NT2/D1 (cell line): ENCODE measurements at regions not wholly inside any gene's neighbourhood (a gene's known extent, or its start where the extent isn't known, plus 50 kb on each side); places are given as distances from the start of the nearest gene placed in this dataset.
"Not testable (repeated sequence)": the region's sequence is repeated elsewhere in the genome, so short reads cannot be mapped to it uniquely, and the experiment has no call there.

Experiments used
- DNase-seq: peaks from one replicate; pipeline ENCODE4 v3.0.0-alpha.2; 2011; ENCODE audit warnings: low read depth, low spot score
- H3K27me3 ChIP-seq: 2 replicates; pipeline ENCODE4 v1.6.0; 2011; ENCODE audit warnings: mild to moderate bottlenecking; ENCODE audit not compliant: insufficient read length, insufficient read depth
- H3K36me3 ChIP-seq: 2 replicates; pipeline ENCODE4 v1.6.1; 2011; ENCODE audit warnings: mild to moderate bottlenecking, low read length, mixed read lengths; ENCODE audit not compliant: insufficient read depth, insufficient read length
- H3K4me1 ChIP-seq: 2 replicates; pipeline ENCODE4 v1.5.1; 2011; ENCODE audit not compliant: insufficient read depth, insufficient read length
- H3K4me3 ChIP-seq: 2 replicates; pipeline ENCODE4 v1.5.1; 2011; ENCODE audit warnings: low read depth; ENCODE audit not compliant: insufficient read length
- H3K9ac ChIP-seq: 2 replicates; pipeline ENCODE4 v1.6.0; 2011; ENCODE audit warnings: low read depth; ENCODE audit not compliant: insufficient read length
- H3K9me3 ChIP-seq: 2 replicates; pipeline ENCODE4 v1.5.1; 2011; ENCODE audit warnings: mild to moderate bottlenecking, low read length; ENCODE audit not compliant: insufficient read depth
- SUZ12 ChIP-seq: IDR thresholded peaks from 2 replicates; pipeline ENCODE4 v1.6.1; 2011; ENCODE audit not compliant: insufficient read length, insufficient read depth; ENCODE audit errors: extremely low read depth
- YY1 ChIP-seq: IDR thresholded peaks from 2 replicates; pipeline ENCODE4 v1.6.1; 2011; ENCODE audit not compliant: insufficient read length, insufficient read depth
- ZNF274 ChIP-seq: IDR thresholded peaks from 2 replicates; pipeline ENCODE4 v1.6.1; 2011; ENCODE audit warnings: mild to moderate bottlenecking, low read depth, low read length

- no peak overlapping the region for H3K4me3 ChIP-seq
- no peaks in the 10 kb centered on the region for H3K36me3 ChIP-seq
- no peaks in the 10 kb centered on the region for H3K27me3 ChIP-seq
- no peak for DNase-seq
- no peak overlapping the region for H3K9ac ChIP-seq
- TF ChIP-seq SUZ12 = no peak
- no peak for TF ChIP-seq YY1
- no peak for TF ChIP-seq ZNF274
- H3K9me3 ChIP-seq = no peaks in the 10 kb centered on the region
- no peaks in the 10 kb centered on the region for H3K4me1 ChIP-seq
Observed at GRCh38 chr11:106309070-106309684, 231.7 kb downstream of the AASDHPPT start.

- Histone ChIP-seq H3K36me3 (no peaks in the 10 kb centered on the region), H3K4me1 (no peaks in the 10 kb centered on the region), H3K4me3 (no peak overlapping the region), H3K27me3 (no peaks in the 10 kb centered on the region), H3K9me3 (no peaks in the 10 kb centered on the region), H3K9ac (no peak overlapping the region)
- no peak for DNase-seq
- no peak for TF ChIP-seq ZNF274
- no peak for TF ChIP-seq YY1
- no peak for TF ChIP-seq SUZ12
Observed at GRCh38 chr11:106311531-106312230, 234.2 kb downstream of the AASDHPPT start.

GRCh38 chr11:106317208-106317773, 239.8 kb downstream of the AASDHPPT start:
- DNase-seq, H3K4me1 ChIP-seq, H3K9ac ChIP-seq, H3K27me3 ChIP-seq, H3K4me3 ChIP-seq, H3K9me3 ChIP-seq, H3K36me3 ChIP-seq: not testable (repeated sequence)

GRCh38 chr11:106321601-106322000, 244.1 kb downstream of the AASDHPPT start:
- H3K4me3 ChIP-seq = no peak overlapping the region
- no peak for DNase-seq
- no peak for TF ChIP-seq YY1
- TF ChIP-seq SUZ12 = no peak
- TF ChIP-seq ZNF274 = no peak
- H3K4me1 ChIP-seq = peaks cover 2% of the 10 kb centered on the region
- peaks cover 6% of the 10 kb centered on the region; the same call in 1 of the 2 replicates for H3K9me3 ChIP-seq
- no peak overlapping the region for H3K9ac ChIP-seq
- H3K36me3 ChIP-seq = no peaks in the 10 kb centered on the region
- no peaks in the 10 kb centered on the region for H3K27me3 ChIP-seq

GRCh38 chr11:106322106-106322505, 244.6 kb downstream of the AASDHPPT start:
- H3K9me3 ChIP-seq = peaks cover 6% of the 10 kb centered on the region; the same call in 1 of the 2 replicates
- no peaks in the 10 kb centered on the region for H3K27me3 ChIP-seq
- H3K4me1 ChIP-seq = peaks cover 2% of the 10 kb centered on the region
- no peak for DNase-seq
- H3K36me3 ChIP-seq = no peaks in the 10 kb centered on the region
- H3K9ac ChIP-seq = no peak overlapping the region
- TF ChIP-seq ZNF274 (no peak), SUZ12 (no peak), YY1 (no peak)
- no peak overlapping the region for H3K4me3 ChIP-seq

- H3K9me3 ChIP-seq = no peaks in the 10 kb centered on the region
- TF ChIP-seq ZNF274 (no peak), SUZ12 (no peak), YY1 (no peak)
- no peak overlapping the region for H3K4me3 ChIP-seq
- no peaks in the 10 kb centered on the region for H3K27me3 ChIP-seq
- H3K4me1 ChIP-seq = peaks cover 2% of the 10 kb centered on the region
- H3K36me3 ChIP-seq = no peaks in the 10 kb centered on the region
- no peak overlapping the region for H3K9ac ChIP-seq
- no peak for DNase-seq
Observed at GRCh38 chr11:106326087-106326486, 248.6 kb downstream of the AASDHPPT start.

GRCh38 chr11:106327134-106327533, 249.7 kb downstream of the AASDHPPT start:
- no peaks in the 10 kb centered on the region for H3K9me3 ChIP-seq
- H3K27me3 ChIP-seq = no peaks in the 10 kb centered on the region
- no peak overlapping the region for H3K9ac ChIP-seq
- peaks cover 2% of the 10 kb centered on the region for H3K4me1 ChIP-seq
- H3K36me3 ChIP-seq = no peaks in the 10 kb centered on the region
- no peak overlapping the region for H3K4me3 ChIP-seq
- peak; percentile 55 for DNase-seq
- TF ChIP-seq ZNF274 = no peak
- TF ChIP-seq SUZ12 = no peak
- no peak for TF ChIP-seq YY1
